Transverse colon (tissue), 4 donors: ENCODE measurements at regions not wholly inside any gene's neighbourhood (a gene's known extent, or its start where the extent isn't known, plus 50 kb on each side); places are given as distances from the start of the nearest gene placed in this dataset.

Experiments used
- DNase-seq: peaks from one replicate; pipeline ENCODE4 v3.0.0-alpha.2; 2019
- H3K27ac ChIP-seq, 4 donors: fragments of 200-600 bp; sonication (generic); 2 replicates each; pipeline ENCODE4 v1.5.1; 2016 to 2018; ENCODE audit warnings: inconsistent platforms in 4 of 4
- H3K27me3 ChIP-seq: fragments of 200-600 bp; sonication (generic); 2 replicates; pipeline ENCODE4 v1.5.1; 2017; ENCODE audit warnings: inconsistent platforms
- H3K36me3 ChIP-seq, 4 donors: fragments of 200-600 bp; sonication (generic); 2 replicates each; pipeline ENCODE4 v1.5.1; 2017 to 2019; ENCODE audit warnings: inconsistent platforms in 4 of 4
- H3K4me1 ChIP-seq, 4 donors: fragments of 200-600 bp; sonication (generic); 2 replicates each; pipeline ENCODE4 v1.5.1; 2017 to 2020; ENCODE audit warnings: inconsistent platforms in 4 of 4
- H3K4me3 ChIP-seq, 4 donors: fragments of 200-600 bp; sonication (generic); 1 replicate in 1 of 4; 2 replicates in 3 of 4; pipeline versions ENCODE4 v1.5.1 to v1.6.1; 2017 to 2019; ENCODE audit warnings: inconsistent platforms in 4 of 4
- H3K9me3 ChIP-seq, 2 donors: fragments of 200-600 bp; sonication (generic); 2 replicates each; pipeline ENCODE4 v1.5.1; 2017 to 2019; ENCODE audit warnings: inconsistent platforms in 2 of 2
- CTCF ChIP-seq, 5 experiments: fragments of 200-600 bp in 3 of 5; fragments of 450-650 bp in 2 of 5; sonication (generic) in 3 of 5; IDR thresholded peaks; 1 replicate in 2 of 5; 2 replicates in 3 of 5; pipeline ENCODE4 v1.5.1; 2016 to 2017; ENCODE audit warnings: antibody characterized with exemption in 5 of 5, inconsistent platforms in 3 of 5, mild to moderate bottlenecking in 2 of 5, moderate library complexity in 1 of 5
- EP300 ChIP-seq: sonication (generic); formaldehyde crosslinking; IDR thresholded peaks from one replicate; pipeline ENCODE4 v1.6.1; 2017; ENCODE audit warnings: antibody characterized with exemption, low read depth
- POLR2A ChIP-seq: fragments of 450-650 bp; IDR thresholded peaks from one replicate; pipeline ENCODE4 v1.6.1; 2016; ENCODE audit warnings: antibody characterized with exemption, mild to moderate bottlenecking, moderate library complexity
- POLR2AphosphoS5 ChIP-seq, 3 donors: sonication (generic); formaldehyde crosslinking; IDR thresholded peaks; one replicate each; pipeline ENCODE4 v1.6.1; 2016; ENCODE audit warnings: antibody characterized with exemption in 3 of 3
- WGBS, 2 donors: methylation state at CpG; one replicate each; pipeline ENCODE4 v1.1.5; 2018; ENCODE audit warnings: low coverage in 1 of 2; 5-methylcytosine and 5-hydroxymethylcytosine counted together
- in situ Hi-C, 4 donors: fragments of 200-750 bp; cut with MboI; loops; one replicate each; pipeline versions ENCODE4 v1.15.0 to v1.15.1; 2017; ENCODE audit warnings: low sequenced_read_pairs in 3 of 4, low pct_ligation_motif_present in 1 of 4, low pct_unique_long_range_greater_than_20kb in 1 of 4
- intact Hi-C: fragments of 100-400 bp; cut with DNase I; formaldehyde crosslinking; loops from one replicate; pipeline ENCODE4 v1.15.1; 2023; ENCODE audit warnings: low total_unique reads

GRCh38 chr6:18725449-18725848 is 338.3 kb downstream of the RNF144B start:
- 81 to 89% methylated on average over 2 of the region's 2 CpGs for WGBS, 2 donors
- TF ChIP-seq POLR2A (no peak), EP300 (no peak), POLR2AphosphoS5 (IDR thresholded peaks at IDR 0.05) (no peak), CTCF (IDR thresholded peaks at IDR 0.05) (no peak)
- in situ Hi-C loops: no loop called here

GRCh38 chr6:18733921-18734550 is 346.9 kb downstream of the RNF144B start:
- Histone ChIP-seq H3K27ac (no peak overlapping the region), H3K36me3 (no peaks in the 10 kb centered on the region), H3K27me3 (no peaks in the 10 kb centered on the region), H3K9me3 (no peaks in the 10 kb centered on the region), H3K4me3 (no peak overlapping the region), H3K4me1 (no peaks in the 10 kb centered on the region)
- no peak for DNase-seq
- in situ Hi-C loops (no loop called here), intact Hi-C loops (no loop called here)
- WGBS, 2 donors: 79 to 83% methylated on average over 1 of the region's 1 CpG
- no peak for TF ChIP-seq CTCF (IDR thresholded peaks at IDR 0.05)
- no peak for TF ChIP-seq POLR2AphosphoS5 (IDR thresholded peaks at IDR 0.05)

More at GRCh38 chr6:18725449-18725848, 338.3 kb downstream of the RNF144B start:
- no peak overlapping the region for H3K27ac ChIP-seq
- DNase-seq: no peak
- no peak overlapping the region for H3K4me3 ChIP-seq
- intact Hi-C loops: no loop called here
- H3K36me3 ChIP-seq: no peaks in the 10 kb centered on the region
- H3K4me1 ChIP-seq: no peaks in the 10 kb centered on the region
- H3K27me3 ChIP-seq: no peaks in the 10 kb centered on the region
- H3K9me3 ChIP-seq: no peaks in the 10 kb centered on the region

- in situ Hi-C loops (no loop called here), intact Hi-C loops (loop anchor here (10.0 kb wide), 1 partner anchor 1113 kb away; no protein-coding TSS in a partner anchor)
- whole genome bisulfite sequencing, 2 donors: 58 to 77% methylated on average over 2 to 4 of the region's 4 CpGs
- TF ChIP-seq POLR2AphosphoS5 (IDR thresholded peaks at IDR 0.05) (no peak), CTCF (IDR thresholded peaks at IDR 0.05) (no peak), POLR2A (no peak), EP300 (no peak)
- no peak overlapping the region for H3K27ac ChIP-seq
- DNase-seq: no peak
- no peaks in the 10 kb centered on the region for H3K4me1 ChIP-seq
- no peaks in the 10 kb centered on the region for H3K36me3 ChIP-seq
- no peaks in the 10 kb centered on the region for H3K27me3 ChIP-seq
- H3K9me3 ChIP-seq: no peaks in the 10 kb centered on the region
- H3K4me3 ChIP-seq: no peak overlapping the region
Observed at GRCh38 chr6:18741741-18742140, 354.6 kb downstream of the RNF144B start.

- DNase-seq: no peak
- no peak for TF ChIP-seq POLR2A
- no peak for TF ChIP-seq CTCF (IDR thresholded peaks at IDR 0.05)
- no peak for TF ChIP-seq POLR2AphosphoS5 (IDR thresholded peaks at IDR 0.05)
- no peak for TF ChIP-seq EP300
- Histone ChIP-seq H3K27ac (no peak overlapping the region), H3K9me3 (no peaks in the 10 kb centered on the region), H3K4me1 (no peaks in the 10 kb centered on the region), H3K36me3 (no peaks in the 10 kb centered on the region), H3K27me3 (no peaks in the 10 kb centered on the region), H3K4me3 (no peak overlapping the region)
- 36 to 59% methylated on average over 2 of the region's 2 CpGs for WGBS, 2 donors
- intact Hi-C loops (loop anchor here (10.0 kb wide), 1 partner anchor 1112 kb away; no protein-coding TSS in a partner anchor), in situ Hi-C loops (no loop called here)
Observed at GRCh38 chr6:18742406-18742805, 355.3 kb downstream of the RNF144B start.
